ENCODE measurements at regions not wholly inside any gene's neighbourhood (a gene's known extent, or its start where the extent isn't known, plus 50 kb on each side); places are given as distances from the start of the nearest gene placed in this dataset.

DNA sequence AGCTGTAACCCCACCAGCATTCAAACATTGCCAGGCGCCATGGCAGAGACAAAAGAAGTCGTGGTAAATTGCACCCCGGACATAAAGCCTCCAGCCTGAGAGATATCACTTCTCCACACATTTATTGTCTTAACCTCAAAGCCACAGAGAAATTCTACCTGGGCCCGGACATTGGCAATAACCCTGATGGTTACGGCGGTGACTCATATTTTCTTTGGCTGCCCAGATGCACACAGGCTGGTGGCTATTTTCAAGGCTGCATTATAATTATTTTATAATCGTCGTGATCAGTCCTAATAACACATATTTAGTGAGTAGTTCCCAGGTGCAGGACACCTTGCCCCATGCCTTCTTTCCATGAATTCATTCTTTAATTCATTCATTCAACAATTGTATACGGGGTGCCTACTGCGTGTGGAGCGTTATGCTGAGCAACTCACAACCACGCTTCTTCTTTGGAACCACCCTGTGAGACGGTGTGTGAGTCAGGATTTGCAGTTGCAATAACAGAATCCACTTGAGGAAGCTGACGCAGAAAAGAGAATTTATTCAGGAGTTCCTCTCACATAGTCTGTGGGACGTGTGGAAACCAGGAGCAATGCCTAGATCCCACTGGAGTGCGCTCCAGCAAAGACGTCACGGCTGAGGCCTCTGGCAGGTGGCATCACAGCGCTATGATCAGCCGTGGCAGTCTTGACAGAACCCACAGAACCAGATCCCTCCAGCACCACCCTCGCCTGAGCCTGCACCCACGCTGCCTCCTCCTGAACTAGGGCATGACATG, 245.7 kb downstream of the FOXL1 start:
- Mint-ChIP-seq H3K27ac (ENCODE audit: unreplicated experiment) (no peak overlapping the region), H3K4me3 (ENCODE audit: unreplicated experiment) (no peak overlapping the region), H3K9me3 (ENCODE audit: unreplicated experiment) (no peaks in the 10 kb centered on the region), H3K4me1 (ENCODE audit: unreplicated experiment) (peaks cover 29% of the 10 kb centered on the region), H3K27me3 (ENCODE audit: unreplicated experiment) (peaks cover 1% of the 10 kb centered on the region), H3K36me3 (ENCODE audit: low read depth, unreplicated experiment) (no peaks in the 10 kb centered on the region)
- TF ChIP-seq CTCF (IDR thresholded peaks at IDR 0.05; ENCODE audit: unreplicated experiment): no peak
- no peak for DNase-seq (ENCODE audit: low spot score)

- Mint-ChIP-seq H3K9me3 (ENCODE audit: unreplicated experiment) (no peaks in the 10 kb centered on the region), H3K4me1 (ENCODE audit: unreplicated experiment) (peaks cover 29% of the 10 kb centered on the region), H3K4me3 (ENCODE audit: unreplicated experiment) (no peak overlapping the region), H3K36me3 (ENCODE audit: low read depth, unreplicated experiment) (no peaks in the 10 kb centered on the region), H3K27me3 (ENCODE audit: unreplicated experiment) (peaks cover 5% of the 10 kb centered on the region), H3K27ac (ENCODE audit: unreplicated experiment) (no peak overlapping the region)
- no peak for DNase-seq (ENCODE audit: low spot score)
- TF ChIP-seq CTCF (IDR thresholded peaks at IDR 0.05; ENCODE audit: unreplicated experiment): no peak
These were observed 246.5 kb downstream of the FOXL1 start for GRCh38 chr16:86824751-86825296.

DNA sequence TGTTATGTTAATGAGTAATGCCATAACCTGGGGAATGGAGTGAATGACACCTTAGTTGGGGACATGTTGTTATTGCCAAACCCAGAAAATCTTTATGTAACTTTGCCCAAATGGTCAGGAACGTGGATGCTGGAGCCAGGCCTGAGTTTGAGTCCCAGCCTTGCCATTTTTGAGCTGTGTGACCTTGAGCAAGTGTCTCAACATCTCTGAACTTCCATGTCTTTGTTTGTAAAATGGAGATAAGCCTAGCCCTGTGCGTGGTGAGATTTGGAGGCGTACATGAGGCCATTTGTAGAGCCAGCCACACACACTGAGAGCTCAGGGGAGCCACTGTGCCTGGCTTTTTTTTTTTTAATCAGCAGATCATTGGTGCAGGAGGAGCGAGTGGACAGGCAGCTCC, 247.3 kb downstream of the FOXL1 start:
- peaks cover 29% of the 10 kb centered on the region for H3K4me1 Mint-ChIP-seq (ENCODE audit: unreplicated experiment)
- H3K27ac Mint-ChIP-seq (ENCODE audit: unreplicated experiment): no peak overlapping the region
- H3K27me3 Mint-ChIP-seq (ENCODE audit: unreplicated experiment): peaks cover 5% of the 10 kb centered on the region
- H3K36me3 Mint-ChIP-seq (ENCODE audit: low read depth, unreplicated experiment): no peaks in the 10 kb centered on the region
- TF ChIP-seq CTCF (IDR thresholded peaks at IDR 0.05; ENCODE audit: unreplicated experiment): no peak
- no peaks in the 10 kb centered on the region for H3K9me3 Mint-ChIP-seq (ENCODE audit: unreplicated experiment)
- H3K4me3 Mint-ChIP-seq (ENCODE audit: unreplicated experiment): no peak overlapping the region
- DNase-seq (ENCODE audit: low spot score): no peak

GRCh38 chr16:86826941-86827340, 248.6 kb downstream of the FOXL1 start:
- Mint-ChIP-seq H3K9me3 (ENCODE audit: unreplicated experiment) (no peaks in the 10 kb centered on the region), H3K4me1 (ENCODE audit: unreplicated experiment) (peaks cover 29% of the 10 kb centered on the region), H3K27ac (ENCODE audit: unreplicated experiment) (no peak overlapping the region), H3K4me3 (ENCODE audit: unreplicated experiment) (no peak overlapping the region), H3K36me3 (ENCODE audit: low read depth, unreplicated experiment) (no peaks in the 10 kb centered on the region), H3K27me3 (ENCODE audit: unreplicated experiment) (peaks cover 5% of the 10 kb centered on the region)
- no peak for TF ChIP-seq CTCF (IDR thresholded peaks at IDR 0.05; ENCODE audit: unreplicated experiment)
- DNase-seq (ENCODE audit: low spot score): no peak

DNA sequence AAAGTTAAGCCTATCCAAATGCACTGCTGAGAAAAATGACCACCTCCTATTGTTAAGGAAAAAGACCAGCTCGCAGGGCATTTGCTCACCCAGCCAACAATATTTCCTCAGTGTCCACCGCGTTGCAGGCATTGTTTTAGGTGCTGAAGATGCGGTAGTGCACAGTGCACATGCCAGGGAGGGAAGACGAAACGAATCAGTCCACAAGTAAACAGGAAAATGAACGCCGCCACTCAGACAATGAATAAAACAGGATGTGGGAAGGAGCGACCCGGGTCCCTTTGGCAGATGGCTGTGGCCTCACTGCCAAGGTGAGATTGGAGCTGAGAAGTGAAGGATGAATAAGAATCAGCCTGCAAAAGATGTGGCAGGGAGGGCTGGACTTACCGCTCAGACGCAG, 249.2 kb downstream of the FOXL1 start:
- Mint-ChIP-seq H3K36me3 (ENCODE audit: low read depth, unreplicated experiment) (no peaks in the 10 kb centered on the region), H3K4me3 (ENCODE audit: unreplicated experiment) (no peak overlapping the region), H3K27me3 (ENCODE audit: unreplicated experiment) (peaks cover 4% of the 10 kb centered on the region), H3K27ac (ENCODE audit: unreplicated experiment) (no peak overlapping the region), H3K9me3 (ENCODE audit: unreplicated experiment) (no peaks in the 10 kb centered on the region), H3K4me1 (ENCODE audit: unreplicated experiment) (peaks cover 29% of the 10 kb centered on the region)
- TF ChIP-seq CTCF (IDR thresholded peaks at IDR 0.05; ENCODE audit: unreplicated experiment): no peak
- no peak for DNase-seq (ENCODE audit: low spot score)

All from endothelial cell (in vitro differentiated cells).